NCI-H1105 treated with DMSO at 0.1 percent for 48 hours (cell line): ENCODE measurements at regions not wholly inside any gene's neighbourhood (a gene's known extent, or its start where the extent isn't known, plus 50 kb on each side); places are given as distances from the start of the nearest gene placed in this dataset.
"Not testable (repeated sequence)": the region's sequence is repeated elsewhere in the genome, so short reads cannot be mapped to it uniquely, and the experiment has no call there.

ENCODE experiments used
- DNase-seq: peaks from one replicate; lab custom pipeline; 2025; lab: John Stamatoyannopoulos, UW

DNA sequence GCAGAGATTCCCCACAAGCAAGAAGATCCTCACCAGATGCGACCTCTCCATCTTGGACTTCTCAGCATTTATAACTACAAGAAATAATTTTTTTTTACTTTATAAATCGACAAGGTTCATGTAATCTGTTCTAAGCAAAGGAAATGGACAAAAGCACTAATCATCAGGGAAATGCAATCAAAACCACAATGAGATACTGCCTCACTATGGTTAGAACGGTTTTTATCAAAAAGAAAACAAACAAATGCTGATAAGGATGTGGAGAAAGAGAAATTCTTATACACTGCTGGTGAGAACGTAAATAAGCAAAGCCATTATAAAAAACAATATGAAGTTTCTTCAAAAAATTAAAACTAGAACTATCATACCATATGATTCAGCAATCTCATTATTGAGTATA, 1382.6 kb downstream of the ARAP2 start:
- DNase-seq = no peak

DNA sequence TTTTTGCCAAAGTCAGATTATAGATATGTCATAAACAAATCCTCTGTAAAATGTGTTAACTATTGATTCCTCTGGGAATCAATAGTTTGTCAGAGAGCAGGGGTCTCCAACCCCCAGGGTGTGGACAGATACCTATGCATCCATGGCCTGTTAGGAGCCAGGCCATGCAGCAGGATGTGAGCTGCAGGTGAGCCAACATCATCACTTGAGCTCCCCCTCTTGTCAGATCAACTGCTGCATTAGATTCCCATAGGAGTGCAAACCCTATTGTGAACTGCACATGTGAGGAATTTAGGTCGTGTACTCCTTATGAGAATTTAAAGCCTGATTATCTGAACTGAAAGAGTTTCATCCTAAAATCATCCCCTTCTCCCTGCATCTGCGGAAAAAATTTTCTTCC, 1365.4 kb downstream of the ARAP2 start:
- no peak for DNase-seq

DNA sequence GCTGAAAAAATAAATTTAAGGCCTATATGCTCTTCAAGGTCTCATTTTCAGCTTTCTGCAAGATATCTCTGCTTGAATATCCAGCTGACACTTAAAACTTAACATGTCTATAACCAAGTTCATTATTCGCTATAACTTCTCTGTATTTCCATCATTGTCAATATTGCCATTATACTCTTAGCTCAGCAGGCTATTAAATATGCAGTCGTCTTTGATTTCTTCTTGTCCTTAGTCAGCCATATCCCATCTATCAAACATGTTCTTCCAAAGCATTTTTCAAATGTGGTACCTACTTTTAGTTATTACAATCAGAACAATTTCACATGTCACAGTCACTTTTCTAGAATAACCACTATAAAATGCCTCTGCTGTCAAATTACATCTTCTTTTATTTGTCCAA, 1364.1 kb downstream of the ARAP2 start:
- DNase-seq = no peak

DNA sequence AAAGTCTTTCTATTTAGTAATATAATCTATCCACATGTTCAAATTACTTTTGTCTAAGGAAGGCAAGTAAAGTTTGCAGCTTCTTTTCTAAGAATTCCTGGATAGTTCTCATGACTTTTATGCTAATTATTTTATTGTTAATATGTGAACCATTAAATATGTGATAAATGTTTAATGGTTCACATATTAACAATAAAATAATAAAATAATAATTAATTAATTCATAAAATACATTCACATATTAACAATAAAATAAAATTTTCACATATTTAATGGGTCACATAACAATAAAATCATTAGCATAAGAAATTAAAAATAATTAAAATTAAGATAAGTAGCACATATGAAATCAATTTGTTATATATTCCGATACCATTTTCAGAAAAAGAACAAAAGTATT, 1352.4 kb downstream of the ARAP2 start:
- DNase-seq = no peak

DNA sequence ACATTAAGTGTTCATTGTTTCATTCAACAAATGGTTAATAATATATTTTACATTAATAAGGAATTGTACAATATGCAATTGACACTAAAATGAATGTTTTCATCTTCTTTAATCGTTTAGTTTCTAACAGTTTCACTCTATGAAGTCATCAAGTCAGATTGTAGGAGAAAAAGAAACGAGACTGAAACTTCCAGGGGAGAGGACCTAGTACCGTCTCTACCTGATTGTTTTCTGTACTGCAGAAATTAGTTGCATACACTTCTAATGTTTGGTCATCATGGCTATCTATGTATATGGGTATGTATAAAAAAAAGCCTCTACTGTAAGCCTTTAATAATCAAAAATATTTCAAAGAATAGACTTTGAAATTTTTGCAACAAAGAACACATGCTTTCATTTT, 1350.9 kb downstream of the ARAP2 start:
- no peak for DNase-seq

DNA sequence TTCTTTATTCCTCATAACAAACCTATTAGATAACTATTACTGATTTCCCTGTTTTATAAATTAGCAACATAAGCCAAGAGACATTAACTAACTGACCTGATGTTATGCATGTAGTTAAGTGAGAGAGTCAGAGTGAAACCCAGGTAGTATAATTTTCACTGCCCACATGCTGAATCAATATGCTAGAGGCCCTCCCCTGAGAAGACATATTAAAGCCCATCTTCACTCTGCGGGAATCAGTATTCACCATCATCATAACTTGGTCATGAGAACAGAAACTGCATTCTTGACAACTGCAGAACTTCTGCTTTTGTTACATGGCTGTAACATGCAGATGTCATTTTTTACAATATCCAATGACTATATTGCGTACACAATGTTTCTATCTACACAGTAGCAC, 1324.3 kb downstream of the ARAP2 start:
- no peak for DNase-seq

DNA sequence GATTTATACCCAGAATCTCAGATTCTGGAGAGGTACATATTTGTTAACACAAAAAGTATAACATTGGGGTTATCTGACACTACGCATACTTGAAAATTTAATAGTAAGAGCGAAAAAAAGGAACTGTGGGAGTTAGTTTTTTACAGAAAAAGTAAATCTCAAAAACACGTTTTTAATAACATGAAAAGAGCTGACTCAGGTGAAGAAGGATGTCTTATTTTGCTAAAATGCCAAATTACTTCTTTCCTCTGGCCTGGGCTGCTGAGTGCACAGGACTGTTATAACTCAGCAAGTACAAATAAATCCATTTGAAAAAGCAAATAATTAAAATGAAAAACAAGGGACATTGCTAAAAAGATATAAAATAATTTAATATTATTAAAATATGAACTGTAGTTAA, 1322.9 kb downstream of the ARAP2 start:
- no peak for DNase-seq

DNA sequence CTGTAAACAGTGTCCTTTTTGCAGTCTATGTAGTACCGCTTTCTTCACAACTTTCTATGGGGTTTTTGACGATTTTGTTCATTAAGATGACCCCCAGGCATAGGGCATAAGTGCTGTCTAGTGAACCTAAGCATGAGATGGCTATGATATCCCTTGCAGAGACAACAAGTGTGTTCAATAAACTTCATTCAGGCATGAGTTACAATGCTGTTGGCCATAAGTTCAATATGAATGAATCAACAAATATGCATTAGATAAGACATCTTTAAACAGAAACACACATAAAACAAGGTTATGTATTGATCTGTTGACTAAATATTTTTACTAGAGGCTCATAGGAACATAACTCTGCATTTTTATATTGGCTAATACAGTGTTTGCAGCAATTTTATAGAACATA, 1322.0 kb downstream of the ARAP2 start:
- no peak for DNase-seq

DNA sequence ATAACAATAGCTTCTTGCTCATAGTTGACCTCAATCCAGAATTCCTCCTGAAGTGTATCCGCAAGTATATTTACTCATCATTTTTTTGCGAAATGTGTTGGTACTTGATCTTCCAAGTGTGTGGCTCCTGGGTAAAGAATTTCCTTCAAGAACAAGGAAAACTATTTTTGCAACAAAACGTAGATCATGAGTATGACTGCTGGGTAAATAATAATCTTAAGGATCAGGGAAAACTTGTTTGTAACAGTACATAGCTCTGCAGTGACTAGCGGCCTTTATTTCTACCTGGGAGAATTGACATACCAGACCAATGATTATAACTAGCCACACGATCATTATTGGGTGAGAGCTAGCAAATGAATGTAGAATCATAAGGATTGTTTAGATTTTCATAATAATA, 1311.7 kb downstream of the ARAP2 start:
- no peak for DNase-seq

DNA sequence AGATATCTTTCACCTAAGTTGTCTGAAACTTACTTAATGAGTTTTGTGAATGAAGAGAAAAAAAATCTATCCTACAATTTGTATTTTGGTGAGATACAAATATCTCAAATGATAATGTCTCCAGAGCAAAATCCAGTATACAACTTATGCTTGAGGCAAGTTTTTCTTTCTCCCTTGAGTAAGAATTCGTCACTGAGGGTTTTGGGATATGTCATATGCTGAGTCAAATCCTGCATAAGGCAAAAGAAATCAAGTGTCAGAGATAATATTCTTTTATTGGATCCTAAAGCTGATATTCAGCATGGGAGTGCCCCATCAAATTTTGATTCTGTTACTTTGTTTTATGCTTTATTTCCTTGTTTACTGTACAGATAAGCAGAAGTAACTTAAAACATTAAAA, 1308.6 kb downstream of the ARAP2 start:
- DNase-seq = no peak

DNA sequence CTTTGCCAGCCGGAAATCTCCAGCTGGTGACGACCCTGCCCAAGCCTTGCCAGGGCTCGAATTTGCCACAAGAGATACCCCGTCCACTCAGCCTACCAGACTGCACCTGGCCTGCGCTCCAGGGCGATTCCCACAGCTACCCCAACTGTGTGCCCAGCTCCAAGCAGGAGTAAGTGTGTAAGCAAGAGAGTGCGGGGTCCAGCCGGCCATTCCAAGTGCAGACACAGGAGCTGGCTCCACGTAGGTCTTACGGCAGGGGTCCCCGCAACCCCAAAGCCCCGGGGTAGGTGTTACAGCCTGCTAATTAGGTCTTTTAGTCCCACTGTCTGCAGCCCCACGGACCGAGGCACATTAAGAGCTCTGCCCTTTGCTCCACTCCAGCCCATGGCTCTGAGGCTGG, 1305.2 kb downstream of the ARAP2 start:
- DNase-seq = no peak

DNA sequence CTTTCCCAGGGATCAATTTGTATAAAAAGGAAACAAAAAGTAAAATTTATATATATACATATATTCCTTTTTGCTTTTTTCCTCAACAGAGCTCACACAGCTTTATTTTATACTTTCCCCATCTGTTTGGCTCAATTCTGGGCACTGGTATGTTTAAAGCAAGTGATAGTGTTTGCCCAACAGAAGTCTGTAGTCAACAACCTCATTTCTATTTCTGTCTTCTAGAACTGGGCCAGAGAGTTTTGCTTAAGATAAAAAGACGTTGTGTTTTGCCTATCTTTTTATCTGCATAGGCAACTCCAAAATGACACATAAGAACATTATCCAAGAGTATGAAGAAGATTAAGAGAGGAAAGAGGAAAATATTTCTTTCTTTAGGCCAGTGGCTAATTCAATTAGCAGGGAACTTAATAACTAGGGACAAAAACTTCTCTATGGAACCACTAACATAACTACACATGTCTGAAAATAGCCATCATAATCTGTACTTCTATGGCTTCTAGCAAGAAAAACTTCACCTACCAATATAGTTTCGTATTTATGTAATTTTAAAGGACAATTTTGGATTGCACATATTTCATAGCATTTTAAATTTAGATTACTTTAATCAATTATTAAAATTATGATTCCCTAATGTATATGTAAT, 1300.5 kb downstream of the ARAP2 start:
- DNase-seq = no peak

DNA sequence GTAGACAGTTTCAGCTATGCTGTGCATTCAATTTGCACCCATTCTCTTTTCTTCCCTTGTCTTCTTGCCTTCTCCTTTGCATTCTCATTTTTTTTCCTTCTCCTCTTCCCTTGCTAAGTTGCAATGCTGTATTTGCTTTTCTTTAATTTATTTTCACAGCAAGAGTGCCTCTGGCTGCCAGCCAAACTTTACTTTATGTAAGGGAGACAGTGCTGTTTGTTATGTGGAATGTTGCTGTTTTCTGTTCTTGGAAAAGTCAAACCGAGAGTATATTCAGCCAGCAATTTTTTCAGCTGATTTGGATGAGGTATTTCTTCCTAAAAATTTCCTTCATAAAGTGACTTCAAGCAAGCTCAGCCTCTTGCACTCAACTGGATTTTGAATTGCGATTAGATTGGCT, 1293.4 kb downstream of the ARAP2 start:
- peak; percentile 53 for DNase-seq

DNA sequence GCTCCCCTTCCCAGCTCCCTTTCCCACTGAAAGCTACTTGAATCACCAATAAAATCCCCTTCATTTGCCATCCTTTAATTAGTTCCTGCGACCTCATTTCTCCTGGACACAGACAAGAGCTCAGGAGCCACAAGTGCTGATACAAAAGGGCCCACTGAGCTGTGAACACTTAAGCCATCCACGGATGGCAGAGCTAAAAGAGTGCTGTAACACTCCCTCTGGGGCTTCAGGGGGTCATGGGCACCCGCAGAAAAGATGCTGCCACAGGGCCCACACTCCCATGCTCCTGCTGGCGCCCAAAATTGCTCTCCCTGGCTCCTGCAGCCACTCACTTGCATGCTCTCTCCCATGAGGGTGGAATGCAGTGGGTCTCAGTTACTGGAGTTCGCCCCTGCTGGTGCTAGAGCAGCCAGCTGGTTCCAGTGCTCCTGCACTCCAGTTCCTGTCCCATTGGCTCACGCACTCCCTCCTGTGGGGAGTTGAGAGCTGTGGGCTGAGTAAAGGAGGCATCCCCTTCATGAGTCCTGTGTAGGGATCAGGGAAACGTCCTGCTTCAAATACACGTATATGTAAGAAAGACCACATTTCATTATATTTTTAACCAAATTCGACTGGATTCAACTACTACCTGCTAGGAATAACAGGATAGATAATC, 1291.0 kb downstream of the ARAP2 start:
- no peak for DNase-seq

DNA sequence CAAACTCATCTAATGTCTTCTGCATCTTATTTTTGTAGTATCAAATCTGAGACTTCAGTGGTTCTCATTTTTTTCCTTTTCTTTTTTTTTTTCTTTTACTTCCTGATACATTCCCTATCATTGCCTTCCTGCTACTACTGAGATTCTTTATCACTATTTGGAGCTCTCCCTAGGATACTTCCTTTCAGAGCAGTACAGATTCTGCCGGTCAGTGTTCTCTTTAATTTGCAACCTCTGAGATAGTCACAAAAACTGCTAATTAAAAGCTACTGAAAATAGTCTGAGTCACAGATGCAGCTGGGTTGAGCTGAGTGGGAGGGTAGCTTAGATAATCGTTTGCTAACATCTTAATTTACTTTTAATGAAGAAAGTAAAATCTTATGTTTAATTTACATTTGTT, 1279.7 kb downstream of the ARAP2 start:
- no peak for DNase-seq

DNA sequence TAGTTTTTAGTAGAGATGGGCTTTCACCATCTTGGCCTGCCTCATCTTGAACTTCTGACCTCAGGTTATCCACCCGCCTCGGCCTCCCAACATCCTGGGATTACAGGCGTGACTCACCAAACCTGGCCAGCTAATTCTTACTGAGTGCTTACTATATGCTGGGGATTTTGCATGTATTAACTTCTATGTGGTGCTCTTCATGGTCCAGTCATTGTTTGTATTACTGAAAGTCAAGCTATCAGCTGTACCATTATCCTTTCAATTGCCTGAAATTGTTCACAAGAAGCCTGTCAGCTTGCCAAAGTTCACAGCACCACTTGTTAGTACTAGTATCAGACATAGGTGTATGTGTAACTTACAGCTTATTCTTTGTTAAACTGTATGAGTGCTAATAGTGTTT, 1272.1 kb downstream of the ARAP2 start:
- peak; percentile 9 for DNase-seq

DNA sequence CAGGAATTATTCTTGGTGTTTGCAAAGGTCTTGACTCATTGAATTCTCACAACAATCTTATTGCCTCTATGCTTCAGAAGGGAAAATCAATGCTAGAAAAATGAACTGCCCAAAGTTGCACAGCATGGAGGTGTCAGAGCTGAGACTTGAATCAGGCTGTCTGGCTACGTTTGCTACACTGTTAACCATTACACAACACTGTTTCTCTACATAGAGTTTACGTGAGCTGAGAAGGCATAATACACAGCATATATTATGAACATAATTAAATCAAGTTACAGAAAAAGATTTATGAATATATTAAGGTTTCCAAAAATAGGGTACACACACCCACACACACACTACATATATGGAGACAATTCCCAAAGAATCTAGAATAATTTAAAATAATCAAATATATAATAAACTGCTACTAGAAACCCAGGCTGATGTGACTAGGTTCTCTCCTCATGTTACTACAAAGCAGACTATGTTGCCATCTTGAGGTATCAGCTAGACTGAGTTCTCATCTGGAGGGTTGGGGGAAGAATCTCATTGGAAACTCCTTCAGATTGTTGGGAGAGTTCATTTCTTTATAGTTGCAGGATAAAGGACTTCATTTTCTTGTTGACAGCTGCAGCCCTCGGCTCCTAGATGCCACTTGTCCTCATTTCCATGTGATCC, 1270.5 kb downstream of the ARAP2 start:
- DNase-seq = no peak

DNA sequence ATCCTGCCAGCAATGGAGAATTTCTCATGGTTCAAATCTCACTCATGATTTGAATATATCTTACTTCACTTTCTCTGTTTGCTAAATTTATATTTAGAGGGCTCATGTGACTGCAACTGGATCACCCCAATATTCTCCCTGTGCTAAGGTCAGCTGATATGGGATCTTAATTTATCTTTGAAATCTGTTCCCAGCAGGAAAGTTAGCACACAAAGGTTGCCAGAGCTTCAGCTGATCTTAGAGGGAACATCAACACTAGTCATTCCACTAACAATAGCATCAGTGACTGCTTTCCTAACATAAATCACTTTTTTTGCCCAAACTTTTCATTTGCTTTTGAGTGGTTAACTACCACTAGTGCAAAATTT, 1270.0 kb downstream of the ARAP2 start:
- DNase-seq = no peak

DNA sequence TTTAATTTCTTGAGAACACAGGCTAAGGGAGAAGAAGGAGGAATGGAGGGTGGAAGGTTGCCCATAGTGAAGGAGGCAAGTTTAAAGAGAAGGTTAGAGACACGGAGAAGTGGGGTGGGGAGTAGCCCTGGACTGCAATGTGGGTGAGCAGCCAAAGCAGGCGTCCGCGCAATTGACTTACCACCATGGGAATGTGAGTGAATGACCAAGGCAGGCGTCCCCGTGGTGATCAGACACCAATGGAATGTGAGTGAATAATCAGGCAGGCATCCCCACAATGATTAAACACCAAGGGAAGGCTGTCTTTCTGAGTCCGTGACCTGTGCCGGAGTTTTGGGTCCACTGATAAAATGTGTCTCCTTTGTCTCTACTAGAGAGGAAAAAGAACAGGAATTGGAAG, 1223.1 kb downstream of the ARAP2 start:
- DNase-seq = not testable (repeated sequence)

DNA sequence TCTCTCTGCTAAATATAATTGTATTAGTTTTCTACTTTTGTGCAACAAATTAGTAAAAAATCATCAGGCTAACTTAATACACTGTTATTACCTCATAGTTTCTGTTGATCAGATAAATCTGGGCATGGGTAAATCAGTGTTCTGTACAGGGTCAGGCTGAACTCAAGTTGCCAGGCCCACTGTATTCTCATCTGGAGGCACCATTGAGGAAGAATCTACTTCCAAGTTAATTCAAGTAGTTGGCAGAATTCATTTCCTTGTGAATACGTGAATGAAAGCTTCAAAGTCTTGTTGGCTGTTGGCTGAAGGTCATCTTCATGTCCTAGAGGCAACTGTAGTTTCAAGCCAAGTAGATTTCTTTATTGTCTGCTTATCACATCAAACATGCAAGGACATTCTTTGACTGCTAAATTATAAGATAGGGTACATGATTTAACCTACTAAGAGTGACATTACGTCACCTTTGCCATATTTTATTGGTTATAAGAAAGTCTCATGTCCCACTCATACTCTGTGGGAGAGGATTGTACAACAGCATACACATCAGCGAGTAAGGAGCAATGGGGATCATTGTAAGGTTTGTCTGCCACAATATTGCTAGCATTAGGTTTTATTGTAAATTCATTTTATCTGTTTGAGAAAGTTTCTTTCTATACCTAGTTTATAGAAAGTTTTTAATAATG, 1219.0 kb downstream of the ARAP2 start:
- DNase-seq = no peak

DNA sequence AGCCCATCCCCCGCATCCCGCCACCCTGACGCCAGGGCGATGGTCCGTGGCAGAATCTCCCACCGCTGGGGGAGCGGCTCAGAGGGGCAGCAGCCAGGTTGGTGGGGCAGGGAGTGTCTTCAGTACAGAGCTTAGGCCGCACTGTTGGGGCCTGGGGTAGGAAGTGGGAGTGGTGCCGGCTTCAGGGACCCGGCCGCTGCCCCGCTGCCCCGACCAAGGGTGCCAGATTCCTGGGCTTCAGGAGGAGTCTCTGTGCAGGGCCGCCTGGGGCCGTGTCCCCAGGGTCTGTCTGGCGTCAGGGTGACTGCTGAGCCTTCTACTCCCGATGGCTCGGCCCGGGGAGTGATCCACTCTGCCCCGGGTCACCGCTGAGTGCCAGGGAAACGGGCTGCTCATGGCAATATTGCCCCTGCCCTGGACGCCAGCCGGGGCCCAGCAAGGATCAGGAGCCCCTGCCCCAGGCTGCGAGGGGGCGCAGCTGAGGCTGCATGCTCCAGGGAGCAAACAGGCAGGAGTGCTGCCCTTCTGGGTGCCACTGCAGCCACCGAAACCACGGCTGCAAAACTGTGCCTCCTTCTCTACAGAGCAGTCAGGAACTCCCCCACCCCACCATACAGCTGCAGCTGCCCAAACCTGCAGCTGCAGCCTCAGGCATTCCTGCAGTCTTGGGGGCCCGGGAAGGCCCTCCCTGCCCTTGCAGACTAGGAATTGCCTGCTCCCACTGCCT, 1206.1 kb downstream of the ARAP2 start:
- no peak for DNase-seq

DNA sequence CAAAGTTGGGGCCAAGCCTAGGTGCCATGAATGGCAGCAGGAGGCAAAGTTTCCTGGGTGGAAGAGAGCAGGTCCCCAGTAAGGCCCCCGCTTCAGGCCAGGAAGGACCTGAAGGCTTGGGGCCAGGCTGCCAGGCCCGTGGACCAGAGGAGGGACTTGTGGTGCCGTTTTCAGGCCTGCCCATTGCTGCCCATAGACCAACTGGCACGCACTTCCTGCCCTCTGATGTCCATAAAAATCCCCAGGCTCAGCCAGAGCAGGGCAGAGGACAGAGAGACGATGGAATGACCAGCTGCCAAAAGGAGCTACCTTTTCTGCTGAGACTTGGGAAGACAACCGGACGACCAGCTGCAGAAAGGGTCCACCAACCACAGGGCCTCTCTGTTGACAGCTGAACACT, 1205.5 kb downstream of the ARAP2 start:
- DNase-seq = no peak

DNA sequence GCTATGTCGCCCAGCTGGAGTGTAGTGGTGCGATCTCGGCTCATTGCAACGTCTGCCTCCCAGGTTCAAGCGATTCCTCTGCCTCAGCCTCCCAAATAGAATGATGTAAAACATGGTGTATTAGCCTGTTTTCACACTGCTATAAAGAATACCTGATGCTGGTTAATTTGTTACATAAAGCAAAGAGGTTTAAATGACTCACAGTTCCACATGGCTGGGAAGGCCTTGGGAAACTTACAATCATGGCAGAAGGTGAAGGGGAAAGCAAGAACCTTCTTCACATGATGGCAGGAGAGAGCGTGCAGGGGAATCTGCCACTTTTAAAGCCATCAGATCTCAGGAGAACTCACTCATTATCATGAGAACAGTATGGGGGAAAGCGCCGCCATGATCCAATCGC, 1191.8 kb downstream of the ARAP2 start:
- DNase-seq = no peak
